GM12878 (cell line): ENCODE measurements at regions not wholly inside any gene's neighbourhood (a gene's known extent, or its start where the extent isn't known, plus 50 kb on each side); places are given as distances from the start of the nearest gene placed in this dataset.

Experiments used
- CEBPB ChIP-seq, 2 experiments: fragments of 150-350 bp in 1 of 2; IDR thresholded peaks; 2 replicates each; pipeline ENCODE4 v1.6.1; 2012 to 2014; ENCODE audit warnings: low read depth in 2 of 2, low read length in 2 of 2, borderline replicate concordance in 1 of 2, inconsistent platforms in 1 of 2
- CREM ChIP-seq: IDR thresholded peaks from 2 replicates; pipeline ENCODE4 v1.6.1; 2014; ENCODE audit warnings: antibody characterized with exemption, low read depth
- NFYB ChIP-seq: IDR thresholded peaks from 2 replicates; pipeline ENCODE4 v1.6.1; 2011; ENCODE audit warnings: low read depth, mild to moderate bottlenecking, low read length, improper control_type of control experiment, moderate library complexity; ENCODE audit not compliant: insufficient read depth
- PML ChIP-seq: IDR thresholded peaks from 2 replicates; pipeline ENCODE4 v1.6.1; 2012; ENCODE audit warnings: low read length, inconsistent platforms
- POLR2A ChIP-seq: IDR thresholded peaks from 2 replicates; pipeline ENCODE4 v1.6.1; 2011; ENCODE audit warnings: low read depth, mild to moderate bottlenecking, low read length
- RB1 ChIP-seq: fragments of 450-650 bp; formaldehyde crosslinking; IDR thresholded peaks from 2 replicates; pipeline ENCODE4 v1.6.1; 2017; ENCODE audit warnings: mild to moderate bottlenecking, borderline replicate concordance
- YY1 ChIP-seq: IDR thresholded peaks from 2 replicates; pipeline ENCODE4 v1.6.1; 2011; ENCODE audit warnings: low read depth, mild to moderate bottlenecking, low read length
- TF ChIP-seq, protein P1 (sequence below), 3 experiments: IDR thresholded peaks in 2 of 3; conservative IDR thresholded peaks in 1 of 3; 2 replicates each; pipeline ENCODE4 v1.5.1; 2011; ENCODE audit warnings: low read depth in 3 of 3, low read length in 3 of 3, mild to moderate bottlenecking in 3 of 3, control low read depth in 2 of 3, moderate library complexity in 2 of 3, inconsistent platforms in 1 of 3, mixed read lengths in 1 of 3; ENCODE audit not compliant: control insufficient read depth in 2 of 3, insufficient read depth in 1 of 3; ENCODE audit errors: extremely low read depth in 1 of 3
- TF ChIP-seq, protein P2 (sequence below): IDR thresholded peaks from 2 replicates; pipeline ENCODE4 v1.6.1; 2012; ENCODE audit warnings: low read depth, low read length, improper control_type of control experiment

DNA sequence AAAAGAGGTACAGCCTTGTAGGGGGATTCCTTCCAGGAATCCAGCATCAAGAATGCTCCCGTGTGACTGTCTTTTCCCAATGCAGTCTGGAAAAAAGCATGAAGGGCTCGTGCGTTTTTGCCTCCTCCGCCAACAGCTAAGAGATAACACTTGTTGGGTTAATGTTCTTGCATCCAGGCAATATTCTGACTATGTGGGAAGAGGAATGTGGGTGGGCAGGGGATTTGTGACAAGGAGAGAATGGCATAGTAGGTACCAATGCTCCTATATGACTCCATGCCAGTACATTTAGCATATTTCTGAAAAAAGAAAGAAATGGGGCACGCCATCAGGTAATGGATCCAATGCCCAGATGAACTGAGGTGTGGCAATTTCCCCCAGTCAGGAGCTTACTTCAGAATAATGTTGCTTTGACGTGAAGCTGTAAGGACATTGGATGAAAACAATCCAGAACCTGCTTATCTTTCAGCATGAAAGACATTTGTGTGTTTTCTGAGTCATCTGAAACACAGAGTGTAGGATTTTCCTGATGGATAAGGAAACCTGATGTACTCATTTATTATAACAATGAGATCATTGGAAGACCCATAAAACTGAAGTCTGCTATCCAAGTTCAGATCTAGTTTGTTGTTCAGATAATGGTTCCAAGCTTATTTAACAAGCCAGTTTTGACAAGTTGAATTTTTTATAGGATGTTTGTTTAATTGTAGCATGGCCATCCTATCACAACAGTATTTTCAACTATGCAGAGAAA, 105.5 kb downstream of the LYPLAL1 start:
- no peak for TF ChIP-seq PML
- TF ChIP-seq, protein P1, sequence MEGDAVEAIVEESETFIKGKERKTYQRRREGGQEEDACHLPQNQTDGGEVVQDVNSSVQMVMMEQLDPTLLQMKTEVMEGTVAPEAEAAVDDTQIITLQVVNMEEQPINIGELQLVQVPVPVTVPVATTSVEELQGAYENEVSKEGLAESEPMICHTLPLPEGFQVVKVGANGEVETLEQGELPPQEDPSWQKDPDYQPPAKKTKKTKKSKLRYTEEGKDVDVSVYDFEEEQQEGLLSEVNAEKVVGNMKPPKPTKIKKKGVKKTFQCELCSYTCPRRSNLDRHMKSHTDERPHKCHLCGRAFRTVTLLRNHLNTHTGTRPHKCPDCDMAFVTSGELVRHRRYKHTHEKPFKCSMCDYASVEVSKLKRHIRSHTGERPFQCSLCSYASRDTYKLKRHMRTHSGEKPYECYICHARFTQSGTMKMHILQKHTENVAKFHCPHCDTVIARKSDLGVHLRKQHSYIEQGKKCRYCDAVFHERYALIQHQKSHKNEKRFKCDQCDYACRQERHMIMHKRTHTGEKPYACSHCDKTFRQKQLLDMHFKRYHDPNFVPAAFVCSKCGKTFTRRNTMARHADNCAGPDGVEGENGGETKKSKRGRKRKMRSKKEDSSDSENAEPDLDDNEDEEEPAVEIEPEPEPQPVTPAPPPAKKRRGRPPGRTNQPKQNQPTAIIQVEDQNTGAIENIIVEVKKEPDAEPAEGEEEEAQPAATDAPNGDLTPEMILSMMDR (IDR thresholded peaks at IDR 0.05 in 2 of 3, conservative IDR thresholded peaks at IDR 0.05 in 1 of 3; ENCODE audit: control insufficient read depth in 2 of 3, extremely low read depth in 1 of 3, insufficient read depth in 1 of 3, low read depth in 3 of 3, low read length in 3 of 3): no peak
- TF ChIP-seq CEBPB (IDR thresholded peaks at IDR 0.05; ENCODE audit: borderline replicate concordance in 1 of 2, low read depth in 2 of 2, low read length in 2 of 2): no peak
- TF ChIP-seq, protein P2, sequence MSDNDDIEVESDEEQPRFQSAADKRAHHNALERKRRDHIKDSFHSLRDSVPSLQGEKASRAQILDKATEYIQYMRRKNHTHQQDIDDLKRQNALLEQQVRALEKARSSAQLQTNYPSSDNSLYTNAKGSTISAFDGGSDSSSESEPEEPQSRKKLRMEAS: no peak
- TF ChIP-seq YY1: no peak
- TF ChIP-seq NFYB: no peak
- TF ChIP-seq POLR2A: no peak
- no peak for TF ChIP-seq CREM
- no peak for TF ChIP-seq RB1
